ENCODE measurements at regions not wholly inside any gene's neighbourhood (a gene's known extent, or its start where the extent isn't known, plus 50 kb on each side); places are given as distances from the start of the nearest gene placed in this dataset.
A peak's percentile ranks its signal among the peaks of the same experiment; 100 is the strongest.

DNA sequence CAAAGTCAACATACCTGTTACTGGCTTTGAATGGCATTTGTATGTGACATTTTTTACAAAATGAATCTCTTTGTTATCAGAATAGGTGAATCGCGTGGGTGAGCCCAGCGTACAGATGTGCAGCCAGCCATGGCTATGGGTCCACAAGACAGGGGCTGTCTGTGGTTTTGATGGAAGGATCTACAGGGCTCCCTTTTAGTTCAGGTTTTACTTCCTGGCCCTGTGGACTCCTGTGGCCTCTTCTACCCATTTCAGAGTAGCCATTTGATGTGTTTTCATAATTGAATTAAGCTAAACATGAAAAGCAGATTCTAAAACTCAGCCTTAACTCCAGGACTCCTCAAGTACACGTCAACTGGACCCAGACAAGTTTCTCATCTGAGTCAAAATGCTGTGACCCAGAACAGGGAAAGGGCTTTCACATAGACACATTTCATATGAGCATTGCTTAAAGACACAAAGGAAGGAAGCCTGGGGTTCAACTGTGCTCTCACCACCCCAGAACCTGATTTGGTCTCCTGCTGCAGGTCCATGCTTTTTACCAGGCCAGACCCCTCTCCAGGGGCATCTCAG lies 105.3 kb upstream of the NAA20 start:
- POLR2A ChIA-PET (ENCODE audit: unreplicated experiment) = interaction anchor here (0.6 kb wide), 1 partner anchor 16 kb away, joined by 3 read pairs; no protein-coding TSS in a partner anchor
- no TSS peak for BruUV-seq (replicated peaks)

DNA sequence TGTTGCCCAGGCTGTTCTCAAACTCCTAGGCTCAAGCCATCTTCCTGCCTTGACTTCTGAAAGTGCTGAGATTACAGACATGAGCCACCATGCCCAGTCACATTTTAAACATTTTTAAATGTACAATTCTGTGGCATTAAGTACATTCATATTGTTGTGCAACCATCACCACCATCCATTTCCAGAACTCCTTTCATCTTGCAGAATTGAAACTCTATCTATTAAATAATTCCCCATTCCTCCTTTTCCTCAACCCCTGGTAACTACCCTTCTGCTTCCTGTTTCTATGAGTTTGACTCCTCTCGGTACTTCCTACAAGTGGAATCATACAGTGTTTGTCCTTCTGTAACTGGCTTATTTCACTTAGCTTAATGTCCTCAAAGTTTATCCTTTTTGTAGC lies 103.8 kb upstream of the NAA20 start:
- no peak overlapping the region for H2AFZ ChIP-seq
- no TSS peak for BruUV-seq (replicated peaks)
- no peaks in the 10 kb centered on the region for H3K79me2 ChIP-seq (ENCODE audit: low read depth)
- no peaks in the 10 kb centered on the region for H3F3A ChIP-seq (ENCODE audit: insufficient read depth, low read depth)
- no peaks in the 10 kb centered on the region for H3K36me3 ChIP-seq (ENCODE audit: low read depth)
- no peak overlapping the region for H3K4me3 ChIP-seq
- ChIA-PET POLR2A (ENCODE audit: unreplicated experiment) (no interaction called here), CTCF (no interaction called here)
- no peak for DNase-seq
- no peak for TF ChIP-seq EZH2 (IDR thresholded peaks at IDR 0.05; ENCODE audit: low read depth)
- no peak for TF ChIP-seq CTCF (conservative IDR thresholded peaks at IDR 0.05)
- H3K4me1 ChIP-seq (replicated peaks; ENCODE audit: insufficient read depth) = peaks cover 12% of the 10 kb centered on the region
- H3K4me2 ChIP-seq = no peak overlapping the region
- no peaks in the 10 kb centered on the region for H3K9me3 ChIP-seq (ENCODE audit: insufficient read depth, low read depth)
- no peaks in the 10 kb centered on the region for H3K27me3 ChIP-seq (ENCODE audit: insufficient read depth, low read depth)
- H3K27ac ChIP-seq = no peak overlapping the region
- no peaks in the 10 kb centered on the region for H4K20me1 ChIP-seq (ENCODE audit: insufficient read depth)
- intact Hi-C loops (cut with micrococcal nuclease; ENCODE audit: unreplicated experiment) = no loop called here
- no peaks in the 10 kb centered on the region for H3K9me2 ChIP-seq (ENCODE audit: insufficient read depth)

More for the DNA sequence above, 105.3 kb upstream of the NAA20 start:
- no peak for TF ChIP-seq EZH2 (IDR thresholded peaks at IDR 0.05; ENCODE audit: low read depth)
- no peak for TF ChIP-seq CTCF (conservative IDR thresholded peaks at IDR 0.05)
- Histone ChIP-seq H3K9me2 (ENCODE audit: insufficient read depth) (no peaks in the 10 kb centered on the region), H3K27ac (no peak overlapping the region), H3K4me1 (replicated peaks; ENCODE audit: insufficient read depth) (peaks cover 12% of the 10 kb centered on the region), H3K36me3 (ENCODE audit: low read depth) (no peaks in the 10 kb centered on the region), H3K27me3 (ENCODE audit: insufficient read depth, low read depth) (no peaks in the 10 kb centered on the region), H3F3A (ENCODE audit: insufficient read depth, low read depth) (no peaks in the 10 kb centered on the region), H3K4me2 (no peak overlapping the region), H3K9me3 (ENCODE audit: insufficient read depth, low read depth) (no peaks in the 10 kb centered on the region), H2AFZ (no peak overlapping the region), H4K20me1 (ENCODE audit: insufficient read depth) (no peaks in the 10 kb centered on the region), H3K4me3 (no peak overlapping the region), H3K79me2 (ENCODE audit: low read depth) (no peaks in the 10 kb centered on the region)
- intact Hi-C loops (cut with micrococcal nuclease; ENCODE audit: unreplicated experiment) = no loop called here
- CTCF ChIA-PET = no interaction called here
- no peak for DNase-seq

GRCh38 chr20:19913927-19914614 lies 103.1 kb upstream of the NAA20 start:
- Histone ChIP-seq H3K27ac (no peak overlapping the region), H3K79me2 (ENCODE audit: low read depth) (no peaks in the 10 kb centered on the region), H2AFZ (no peak overlapping the region), H3K4me2 (no peak overlapping the region), H4K20me1 (ENCODE audit: insufficient read depth) (no peaks in the 10 kb centered on the region), H3K9me3 (ENCODE audit: insufficient read depth, low read depth) (no peaks in the 10 kb centered on the region), H3K4me3 (no peak overlapping the region), H3K9me2 (ENCODE audit: insufficient read depth) (no peaks in the 10 kb centered on the region), H3K27me3 (ENCODE audit: insufficient read depth, low read depth) (no peaks in the 10 kb centered on the region), H3F3A (ENCODE audit: insufficient read depth, low read depth) (no peaks in the 10 kb centered on the region), H3K4me1 (replicated peaks; ENCODE audit: insufficient read depth) (peaks cover 12% of the 10 kb centered on the region), H3K36me3 (ENCODE audit: low read depth) (no peaks in the 10 kb centered on the region)
- BruUV-seq (replicated peaks) = no TSS peak
- intact Hi-C loops (cut with micrococcal nuclease; ENCODE audit: unreplicated experiment) = no loop called here
- ChIA-PET POLR2A (ENCODE audit: unreplicated experiment) (interaction anchor here (0.7 kb wide), 1 partner anchor 34 kb away, joined by 5 read pairs; no protein-coding TSS in a partner anchor), CTCF (interaction anchor here (0.6 kb wide), 1 partner anchor 80 kb away, joined by 3 read pairs; no protein-coding TSS in a partner anchor)
- DNase-seq = peak; percentile 21 to 73
- TF ChIP-seq EZH2 (IDR thresholded peaks at IDR 0.05; ENCODE audit: low read depth) (no peak), CTCF (conservative IDR thresholded peaks at IDR 0.05) (no peak)
